ENCODE measurements at regions not wholly inside any gene's neighbourhood (a gene's known extent, or its start where the extent isn't known, plus 50 kb on each side); places are given as distances from the start of the nearest gene placed in this dataset.
A peak's percentile ranks its signal among the peaks of the same experiment; 100 is the strongest.

- H3K4me2 ChIP-seq (ENCODE audit: extremely low read depth, insufficient read depth, low read length) = no peak overlapping the region
- no peak overlapping the region for H3K4me3 ChIP-seq (replicated peaks in 1 of 4; ENCODE audit: control extremely low read depth in 1 of 4, insufficient read depth in 1 of 4, low read depth in 3 of 4, low read length in 4 of 4)
- H2AFZ ChIP-seq (ENCODE audit: low read length) = no peak overlapping the region
- no peak for TF ChIP-seq CTCF (conservative IDR thresholded peaks at IDR 0.05 in 1 of 2, IDR thresholded peaks at IDR 0.05 in 1 of 2; ENCODE audit: low read depth in 1 of 2, low read length in 2 of 2)
- no peak for TF ChIP-seq EZH2 (IDR thresholded peaks at IDR 0.05; ENCODE audit: low read length, missing control alignments)
- H3K9ac ChIP-seq (ENCODE audit: insufficient read depth, low read length) = no peak overlapping the region
- DNase-seq (ENCODE audit: low read depth in 2 of 2) = no peak
- no peaks in the 10 kb centered on the region for H3K36me3 ChIP-seq (ENCODE audit: control insufficient read depth, insufficient read depth, low read length)
- no peaks in the 10 kb centered on the region for H3K27me3 ChIP-seq (ENCODE audit: control insufficient read depth, insufficient read depth, low read length)
- H4K20me1 ChIP-seq (ENCODE audit: control insufficient read depth, extremely low read depth, insufficient read depth, low read length) = no peaks in the 10 kb centered on the region
- no peaks in the 10 kb centered on the region for H3K9me3 ChIP-seq (ENCODE audit: control insufficient read depth, insufficient read depth, low read depth, low read length)
- H3K4me1 ChIP-seq (ENCODE audit: control insufficient read depth, extremely low read depth, insufficient read depth, low read length) = peaks cover 6% of the 10 kb centered on the region
- H3K79me2 ChIP-seq (ENCODE audit: control insufficient read depth, insufficient read depth, low read length) = no peaks in the 10 kb centered on the region
- H3K27ac ChIP-seq (ENCODE audit: insufficient read depth, low read length) = peak overlapping the region; percentile 34
These were observed 57.2 kb upstream of the BET1 start for GRCh38 chr7:94061326-94061725.

GRCh38 chr7:94062372-94062771 is 58.2 kb upstream of the BET1 start:
- Histone ChIP-seq H3K4me3 (replicated peaks in 1 of 4; ENCODE audit: control extremely low read depth in 1 of 4, insufficient read depth in 1 of 4, low read depth in 3 of 4, low read length in 4 of 4) (no peak overlapping the region), H3K9me3 (ENCODE audit: control insufficient read depth, insufficient read depth, low read depth, low read length) (no peaks in the 10 kb centered on the region), H2AFZ (ENCODE audit: low read length) (peak overlapping the region; percentile 11), H3K27ac (ENCODE audit: insufficient read depth, low read length) (no peak overlapping the region), H3K79me2 (ENCODE audit: control insufficient read depth, insufficient read depth, low read length) (no peaks in the 10 kb centered on the region), H3K4me2 (ENCODE audit: extremely low read depth, insufficient read depth, low read length) (no peak overlapping the region), H4K20me1 (ENCODE audit: control insufficient read depth, extremely low read depth, insufficient read depth, low read length) (no peaks in the 10 kb centered on the region), H3K27me3 (ENCODE audit: control insufficient read depth, insufficient read depth, low read length) (no peaks in the 10 kb centered on the region), H3K9ac (ENCODE audit: insufficient read depth, low read length) (no peak overlapping the region), H3K36me3 (ENCODE audit: control insufficient read depth, insufficient read depth, low read length) (no peaks in the 10 kb centered on the region), H3K4me1 (ENCODE audit: control insufficient read depth, extremely low read depth, insufficient read depth, low read length) (peaks cover 6% of the 10 kb centered on the region)
- TF ChIP-seq CTCF (conservative IDR thresholded peaks at IDR 0.05 in 1 of 2, IDR thresholded peaks at IDR 0.05 in 1 of 2; ENCODE audit: low read depth in 1 of 2, low read length in 2 of 2) (no peak), EZH2 (IDR thresholded peaks at IDR 0.05; ENCODE audit: low read length, missing control alignments) (no peak)
- peak in 1 of 2 donors; percentile 70 for DNase-seq (ENCODE audit: low read depth in 2 of 2)

- DNase-seq (ENCODE audit: low read depth in 2 of 2) = peak; percentile 30 to 85
- Histone ChIP-seq H3K4me3 (replicated peaks in 1 of 4; ENCODE audit: control extremely low read depth in 1 of 4, insufficient read depth in 1 of 4, low read depth in 3 of 4, low read length in 4 of 4) (no peak overlapping the region), H3K27ac (ENCODE audit: insufficient read depth, low read length) (no peak overlapping the region), H3K4me2 (ENCODE audit: extremely low read depth, insufficient read depth, low read length) (no peak overlapping the region), H3K9ac (ENCODE audit: insufficient read depth, low read length) (no peak overlapping the region), H3K4me1 (ENCODE audit: control insufficient read depth, extremely low read depth, insufficient read depth, low read length) (peaks cover 9% of the 10 kb centered on the region), H3K36me3 (ENCODE audit: control insufficient read depth, insufficient read depth, low read length) (no peaks in the 10 kb centered on the region), H3K79me2 (ENCODE audit: control insufficient read depth, insufficient read depth, low read length) (no peaks in the 10 kb centered on the region), H4K20me1 (ENCODE audit: control insufficient read depth, extremely low read depth, insufficient read depth, low read length) (no peaks in the 10 kb centered on the region), H3K9me3 (ENCODE audit: control insufficient read depth, insufficient read depth, low read depth, low read length) (no peaks in the 10 kb centered on the region), H3K27me3 (ENCODE audit: control insufficient read depth, insufficient read depth, low read length) (no peaks in the 10 kb centered on the region), H2AFZ (ENCODE audit: low read length) (no peak overlapping the region)
- TF ChIP-seq EZH2 (IDR thresholded peaks at IDR 0.05; ENCODE audit: low read length, missing control alignments) (no peak), CTCF (conservative IDR thresholded peaks at IDR 0.05 in 1 of 2, IDR thresholded peaks at IDR 0.05 in 1 of 2; ENCODE audit: low read depth in 1 of 2, low read length in 2 of 2) (no peak)
These were observed 60.5 kb upstream of the BET1 start for GRCh38 chr7:94064541-94065191.
